AG09319 (cell line): ENCODE measurements at regions not wholly inside any gene's neighbourhood (a gene's known extent, or its start where the extent isn't known, plus 50 kb on each side); places are given as distances from the start of the nearest gene placed in this dataset.

Source experiments
- DNase-seq: peaks from one replicate; pipeline ENCODE4 v3.0.0-alpha.2; 2010; ENCODE audit warnings: low read depth; ENCODE audit errors: extremely low read depth
- CTCF ChIP-seq: IDR thresholded peaks from 2 replicates; pipeline ENCODE4 v1.5.1; 2011; ENCODE audit warnings: low read depth, mild to moderate bottlenecking, inconsistent platforms, low read length, moderate library complexity

- TF ChIP-seq CTCF: no peak
Observed at GRCh38 chr16:86356804-86357203, 153.5 kb upstream of the FOXF1 start.

GRCh38 chr16:86357303-86357702, 153.0 kb upstream of the FOXF1 start:
- TF ChIP-seq CTCF: no peak
- no peak for DNase-seq

More at GRCh38 chr16:86356804-86357203, 153.5 kb upstream of the FOXF1 start:
- DNase-seq: no peak

- no peak for TF ChIP-seq CTCF
Observed at GRCh38 chr16:86357950-86358349, 152.4 kb upstream of the FOXF1 start.

DNA sequence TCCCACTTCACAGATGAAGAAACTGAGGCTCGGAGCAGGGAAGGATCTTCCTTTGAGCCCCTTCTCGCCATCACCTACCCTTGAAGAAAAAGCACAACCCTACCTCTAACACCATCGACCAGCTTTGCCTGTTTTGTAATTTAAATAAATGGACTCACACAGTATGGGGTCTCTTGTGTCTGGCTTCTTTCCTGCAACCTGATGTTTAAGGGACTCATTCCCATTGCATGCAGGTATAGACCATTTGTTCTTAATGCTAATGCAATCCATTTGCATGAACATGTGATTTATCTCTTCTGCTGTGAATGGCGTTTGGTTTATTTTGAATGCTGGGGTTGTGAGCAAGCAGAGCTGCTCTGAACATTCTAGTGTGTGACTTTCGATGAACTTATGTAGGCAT, 150.8 kb upstream of the FOXF1 start:
- no peak for DNase-seq
- TF ChIP-seq CTCF: no peak

More at GRCh38 chr16:86357950-86358349, 152.4 kb upstream of the FOXF1 start:
- no peak for DNase-seq

DNA sequence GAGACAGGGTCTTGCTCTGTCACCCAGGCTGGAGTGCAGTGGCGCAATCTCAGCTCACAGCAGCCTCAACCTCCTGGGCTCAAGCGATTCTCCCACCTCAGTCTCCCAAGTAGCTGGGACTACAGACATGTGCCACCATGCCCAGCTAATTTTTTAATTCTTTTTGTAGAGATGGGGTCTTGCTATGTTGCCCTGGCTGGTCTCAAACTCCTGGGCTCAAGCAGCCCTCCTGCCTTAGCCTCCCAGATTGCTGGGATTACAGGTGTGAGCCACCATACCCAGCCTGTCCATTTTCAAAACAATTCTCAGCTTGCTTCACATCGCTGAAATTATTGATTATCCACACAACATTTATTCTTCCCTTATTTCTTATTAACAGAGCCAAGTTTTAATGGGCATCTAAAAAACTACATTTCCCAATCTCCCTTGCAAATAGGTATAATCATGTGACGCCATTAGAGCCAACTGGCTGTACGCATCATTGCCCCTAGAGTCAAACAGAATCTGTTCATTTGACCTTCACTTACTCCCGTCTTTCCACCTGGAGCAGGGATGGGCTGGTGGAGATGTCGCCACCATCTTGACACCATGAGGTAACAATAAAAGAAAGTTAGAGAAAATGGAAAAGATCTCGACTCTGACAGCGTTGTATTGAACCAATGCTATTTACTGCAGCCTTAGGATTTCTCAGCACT, 148.0 kb upstream of the FOXF1 start:
- DNase-seq: no peak
- TF ChIP-seq CTCF: no peak

DNA sequence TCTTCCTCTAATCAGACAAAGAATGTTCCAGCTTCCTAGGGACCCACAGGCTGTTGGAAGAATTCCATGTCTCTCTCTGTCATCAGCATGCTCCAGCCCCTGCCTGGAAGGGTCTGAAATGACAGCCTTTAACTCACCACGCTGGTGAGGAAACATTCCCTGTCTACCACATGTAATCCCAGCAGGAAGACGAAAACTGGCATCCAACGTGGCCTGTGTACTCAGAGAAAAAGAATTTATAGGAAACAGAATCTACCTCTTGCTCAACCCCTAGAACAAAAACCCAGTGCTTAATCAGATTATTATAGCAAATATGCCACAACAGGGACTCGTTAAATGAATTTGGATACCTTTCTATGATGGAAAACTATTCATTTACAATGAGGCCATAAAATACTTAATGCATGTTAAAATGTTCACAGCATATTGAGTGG, 147.3 kb upstream of the FOXF1 start:
- DNase-seq: peak; percentile 91
- no peak; the same call in 1 of the 2 replicates for TF ChIP-seq CTCF

GRCh38 chr16:86363836-86364618, 146.3 kb upstream of the FOXF1 start:
- no peak for DNase-seq
- TF ChIP-seq CTCF: no peak
